SK-N-SH (cell line): ENCODE measurements at regions not wholly inside any gene's neighbourhood (a gene's known extent, or its start where the extent isn't known, plus 50 kb on each side); places are given as distances from the start of the nearest gene placed in this dataset.

Experiments used
- EP300 ChIP-seq, 2 experiments: IDR thresholded peaks; 2 replicates each; pipeline versions ENCODE4 v1.4.0 to v1.6.1; 2012; ENCODE audit warnings: borderline replicate concordance in 1 of 2, low read depth in 1 of 2, low read length in 1 of 2
- EZH2phosphoT487 ChIP-seq: fragments of 200-600 bp; sonication (generic); IDR thresholded peaks from 2 replicates; pipeline ENCODE4 v1.6.1; 2017; ENCODE audit warnings: low read depth, mixed run types, mild to moderate bottlenecking, antibody characterized with exemption, moderate library complexity, borderline replicate concordance
- GATA2 ChIP-seq: sonication (generic); formaldehyde crosslinking; IDR thresholded peaks from 2 replicates; pipeline ENCODE4 v1.5.0; 2020; ENCODE audit warnings: mild to moderate bottlenecking, missing genetic modification reagents
- MAX ChIP-seq: IDR thresholded peaks from 2 replicates; pipeline ENCODE4 v1.4.0; 2012; ENCODE audit warnings: low read depth
- POLR2AphosphoS5 ChIP-seq: IDR thresholded peaks from 2 replicates; pipeline ENCODE4 v1.6.1; 2012; ENCODE audit warnings: low read depth, low read length
- RAD21 ChIP-seq: IDR thresholded peaks from 2 replicates; pipeline ENCODE4 v1.6.1; 2012; ENCODE audit warnings: mild to moderate bottlenecking, low read length
- RCOR1 ChIP-seq: fragments of 150-350 bp; IDR thresholded peaks from 2 replicates; pipeline ENCODE4 v1.6.1; 2017; ENCODE audit warnings: antibody characterized with exemption, low read length
- REST ChIP-seq: IDR thresholded peaks from 2 replicates; pipeline ENCODE4 v1.6.1; 2012; ENCODE audit warnings: mild to moderate bottlenecking, low read depth, low read length, moderate library complexity
- RXRA ChIP-seq: IDR thresholded peaks from 2 replicates; pipeline ENCODE4 v1.4.0; 2012; ENCODE audit warnings: low read depth, mild to moderate bottlenecking, borderline replicate concordance
- TF ChIP-seq, protein P1 (sequence below): fragments of 150-350 bp; IDR thresholded peaks from 2 replicates; pipeline ENCODE4 v1.6.1; 2016; ENCODE audit warnings: mild to moderate bottlenecking, low read depth, low read length
- TF ChIP-seq, protein P2 (sequence below): fragments of 200-600 bp; sonication (generic); IDR thresholded peaks from 2 replicates; pipeline ENCODE4 v1.6.1; 2017; ENCODE audit warnings: antibody characterized with exemption, mild to moderate bottlenecking, moderate library complexity
- TF ChIP-seq, protein P3 (sequence below): fragments of 150-350 bp; IDR thresholded peaks from 2 replicates; pipeline ENCODE4 v1.6.1; 2017; ENCODE audit warnings: antibody characterized with exemption, low read length, low read depth, borderline replicate concordance

- TF ChIP-seq, protein P1, sequence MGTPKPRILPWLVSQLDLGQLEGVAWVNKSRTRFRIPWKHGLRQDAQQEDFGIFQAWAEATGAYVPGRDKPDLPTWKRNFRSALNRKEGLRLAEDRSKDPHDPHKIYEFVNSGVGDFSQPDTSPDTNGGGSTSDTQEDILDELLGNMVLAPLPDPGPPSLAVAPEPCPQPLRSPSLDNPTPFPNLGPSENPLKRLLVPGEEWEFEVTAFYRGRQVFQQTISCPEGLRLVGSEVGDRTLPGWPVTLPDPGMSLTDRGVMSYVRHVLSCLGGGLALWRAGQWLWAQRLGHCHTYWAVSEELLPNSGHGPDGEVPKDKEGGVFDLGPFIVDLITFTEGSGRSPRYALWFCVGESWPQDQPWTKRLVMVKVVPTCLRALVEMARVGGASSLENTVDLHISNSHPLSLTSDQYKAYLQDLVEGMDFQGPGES: no peak
- TF ChIP-seq, protein P2, sequence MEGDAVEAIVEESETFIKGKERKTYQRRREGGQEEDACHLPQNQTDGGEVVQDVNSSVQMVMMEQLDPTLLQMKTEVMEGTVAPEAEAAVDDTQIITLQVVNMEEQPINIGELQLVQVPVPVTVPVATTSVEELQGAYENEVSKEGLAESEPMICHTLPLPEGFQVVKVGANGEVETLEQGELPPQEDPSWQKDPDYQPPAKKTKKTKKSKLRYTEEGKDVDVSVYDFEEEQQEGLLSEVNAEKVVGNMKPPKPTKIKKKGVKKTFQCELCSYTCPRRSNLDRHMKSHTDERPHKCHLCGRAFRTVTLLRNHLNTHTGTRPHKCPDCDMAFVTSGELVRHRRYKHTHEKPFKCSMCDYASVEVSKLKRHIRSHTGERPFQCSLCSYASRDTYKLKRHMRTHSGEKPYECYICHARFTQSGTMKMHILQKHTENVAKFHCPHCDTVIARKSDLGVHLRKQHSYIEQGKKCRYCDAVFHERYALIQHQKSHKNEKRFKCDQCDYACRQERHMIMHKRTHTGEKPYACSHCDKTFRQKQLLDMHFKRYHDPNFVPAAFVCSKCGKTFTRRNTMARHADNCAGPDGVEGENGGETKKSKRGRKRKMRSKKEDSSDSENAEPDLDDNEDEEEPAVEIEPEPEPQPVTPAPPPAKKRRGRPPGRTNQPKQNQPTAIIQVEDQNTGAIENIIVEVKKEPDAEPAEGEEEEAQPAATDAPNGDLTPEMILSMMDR: no peak
- no peak for TF ChIP-seq RCOR1
- TF ChIP-seq RAD21: no peak
- TF ChIP-seq REST: no peak
- no peak for TF ChIP-seq EP300 (IDR thresholded peaks at IDR 0.05; ENCODE audit: borderline replicate concordance in 1 of 2, low read depth in 1 of 2, low read length in 1 of 2)
- no peak for TF ChIP-seq GATA2 (CRISPR knock-in tag)
- TF ChIP-seq RXRA: no peak
- TF ChIP-seq, protein P3, sequence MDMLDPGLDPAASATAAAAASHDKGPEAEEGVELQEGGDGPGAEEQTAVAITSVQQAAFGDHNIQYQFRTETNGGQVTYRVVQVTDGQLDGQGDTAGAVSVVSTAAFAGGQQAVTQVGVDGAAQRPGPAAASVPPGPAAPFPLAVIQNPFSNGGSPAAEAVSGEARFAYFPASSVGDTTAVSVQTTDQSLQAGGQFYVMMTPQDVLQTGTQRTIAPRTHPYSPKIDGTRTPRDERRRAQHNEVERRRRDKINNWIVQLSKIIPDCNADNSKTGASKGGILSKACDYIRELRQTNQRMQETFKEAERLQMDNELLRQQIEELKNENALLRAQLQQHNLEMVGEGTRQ: no peak
- no peak for TF ChIP-seq MAX
- no peak for TF ChIP-seq EZH2phosphoT487
- no peak for TF ChIP-seq POLR2AphosphoS5
Observed at GRCh38 chr7:97659363-97660045, 72.4 kb upstream of the TAC1 start.
